GM12878 (cell line): ENCODE measurements at regions not wholly inside any gene's neighbourhood (a gene's known extent, or its start where the extent isn't known, plus 50 kb on each side); places are given as distances from the start of the nearest gene placed in this dataset.

Experiments used
- ATAC-seq: fragments of 200-7000 bp; cut with Tn5 transposase; 3 replicates; pipeline ENCODE4 v1.9.1; 2020; ENCODE audit warnings: mild to moderate bottlenecking, moderate library complexity
- BruUV-seq: library from RNA; stranded (reverse); fragments of 400-500 nt; replicated peaks from 2 replicates; lab custom pipeline; 2021; lab: Mats Ljungman, UMichigan
- CTCF ChIA-PET: fragments of 300-600 bp; sonication (Branson Sonifier 250); formaldehyde crosslinking; extraction: SDS; loops from one replicate; lab custom pipeline; 2021; ENCODE audit warnings: inconsistent platforms; lab: Yijun Ruan, JAX
- POLR2A ChIA-PET: fragments of 350-600 bp; formaldehyde crosslinking; extraction: SDS; loops from one replicate; lab custom pipeline; 2021; ENCODE audit warnings: inconsistent platforms; lab: Charles Lee
- RAD21 ChIA-PET: fragments of 300-600 bp; sonication (Branson Sonifier 250); formaldehyde crosslinking; loops from one replicate; lab custom pipeline; 2023; ENCODE audit warnings: antibody characterized with exemption; ENCODE audit not compliant: unreplicated experiment; lab: Charles Lee
- SMC1A ChIA-PET: fragments of 300-600 bp; sonication (Branson Sonifier 250); formaldehyde crosslinking; loops from one replicate; lab custom pipeline; 2023; ENCODE audit not compliant: unreplicated experiment, uncharacterized antibody; lab: Charles Lee
- DNase-seq: peaks from one replicate; pipeline ENCODE4 v3.0.0-alpha.2; 2011; ENCODE audit warnings: low read depth, low spot score
- FAIRE-seq: peaks from 3 replicates; lab custom pipeline; 2011; peaks lifted over from hg19 to GRCh38; lab: Jason Lieb, UNC
- H2AFZ ChIP-seq: 2 replicates; pipeline ENCODE4 v1.6.0; 2011; ENCODE audit warnings: low read depth, low read length, control low read depth; ENCODE audit not compliant: control insufficient read depth
- H3K27ac ChIP-seq: 2 replicates; pipeline ENCODE4 v1.5.1; 2011; ENCODE audit warnings: control low read depth; ENCODE audit not compliant: control insufficient read depth, insufficient read depth
- H3K27me3 ChIP-seq, 2 experiments: replicated peaks in 1 of 2; 2 replicates each; pipeline versions ENCODE4 v1.6.0 to v1.6.1; 2011; ENCODE audit warnings: low read length in 1 of 2; ENCODE audit not compliant: control insufficient read depth in 2 of 2, insufficient read depth in 2 of 2
- H3K36me3 ChIP-seq, 2 experiments: 2 replicates each; pipeline ENCODE4 v1.5.1; 2011; ENCODE audit warnings: low read length in 1 of 2; ENCODE audit not compliant: control insufficient read depth in 2 of 2, insufficient read depth in 2 of 2
- H3K4me1 ChIP-seq: 2 replicates; pipeline ENCODE4 v1.6.1; 2011; ENCODE audit warnings: mild to moderate bottlenecking, low read length, moderate library complexity, mixed read lengths; ENCODE audit not compliant: control insufficient read depth, insufficient read depth
- H3K4me2 ChIP-seq: 2 replicates; pipeline ENCODE4 v1.6.0; 2011; ENCODE audit warnings: control low read depth; ENCODE audit not compliant: control insufficient read depth, insufficient read depth
- H3K4me3 ChIP-seq: fragments of 200-600 bp; sonication (generic); 2 replicates; pipeline ENCODE4 v1.5.1; 2016
- H3K79me2 ChIP-seq: 2 replicates; pipeline ENCODE4 v1.6.0; 2011; ENCODE audit warnings: low read length; ENCODE audit not compliant: control insufficient read depth, insufficient read depth
- H3K9ac ChIP-seq: 2 replicates; pipeline ENCODE4 v1.8.0; 2011; ENCODE audit warnings: low read length, control low read depth, mixed read lengths; ENCODE audit not compliant: control insufficient read depth, insufficient read depth
- H3K9me3 ChIP-seq: replicated peaks from 3 replicates; pipeline ENCODE4 v1.5.1; 2011; ENCODE audit warnings: mild to moderate bottlenecking, low read length; ENCODE audit not compliant: control insufficient read depth, insufficient read depth
- H4K20me1 ChIP-seq: 2 replicates; pipeline ENCODE4 v1.6.0; 2011; ENCODE audit not compliant: control insufficient read depth, insufficient read depth
- CBX3 ChIP-seq: fragments of 200-600 bp; sonication (generic); IDR thresholded peaks from 2 replicates; pipeline ENCODE4 v1.6.1; 2016; ENCODE audit warnings: low read depth, borderline replicate concordance
- DPF2 ChIP-seq: fragments of 450-650 bp; IDR thresholded peaks from 2 replicates; pipeline ENCODE4 v1.6.1; 2017; ENCODE audit warnings: mild to moderate bottlenecking
- GATAD2B ChIP-seq: fragments of 450-650 bp; conservative IDR thresholded peaks from 2 replicates; pipeline ENCODE4 v1.6.1; 2017; ENCODE audit warnings: low read depth, mild to moderate bottlenecking, moderate library complexity
- MEF2B ChIP-seq: fragments of 450-650 bp; IDR thresholded peaks from 2 replicates; pipeline ENCODE4 v1.6.1; 2018; ENCODE audit warnings: mild to moderate bottlenecking, moderate library complexity; ENCODE audit not compliant: partially characterized antibody, poor library complexity, severe bottlenecking
- NFYA ChIP-seq: IDR thresholded peaks from 2 replicates; pipeline ENCODE4 v1.6.1; 2011; ENCODE audit warnings: low read depth, mild to moderate bottlenecking, low read length, improper control_type of control experiment, borderline replicate concordance
- NR2C2 ChIP-seq: IDR thresholded peaks from 2 replicates; pipeline ENCODE4 v1.6.1; 2011; ENCODE audit warnings: borderline replicate concordance, low read depth; ENCODE audit not compliant: control insufficient read depth, insufficient read length
- POLR2A ChIP-seq: IDR thresholded peaks from 2 replicates; pipeline ENCODE4 v1.6.1; 2011; ENCODE audit warnings: low read depth, mild to moderate bottlenecking, low read length
- RBBP5 ChIP-seq: fragments of 200-600 bp; sonication (generic); conservative IDR thresholded peaks from 2 replicates; pipeline ENCODE4 v1.6.1; 2016
- STAT3 ChIP-seq: IDR thresholded peaks from 2 replicates; pipeline ENCODE4 v1.6.1; 2011; ENCODE audit warnings: low read depth, low read length, improper control_type of control experiment
- SUZ12 ChIP-seq: fragments of 200-600 bp; sonication (generic); IDR thresholded peaks from one replicate; pipeline ENCODE4 v1.6.1; 2018; ENCODE audit warnings: antibody characterized with exemption, mild to moderate bottlenecking; ENCODE audit not compliant: unreplicated experiment
- WGBS: methylation state at CpG from one replicate; pipeline ENCODE4 v1.1.6; 2016; ENCODE audit warnings: low lambda C conversion rate; ENCODE audit not compliant: insufficient replicate concordance, insufficient coverage; ENCODE audit errors: missing lambda C conversion rate; 5-methylcytosine and 5-hydroxymethylcytosine counted together
- in situ Hi-C: fragments of 300-500 bp; cut with MboI; formaldehyde crosslinking; loops from 9 replicates; pipeline ENCODE4 v1.14.3; 2018; ENCODE audit warnings: mixed read lengths
- intact Hi-C: fragments of 100-400 bp; cut with micrococcal nuclease; formaldehyde crosslinking; loops from one replicate; pipeline ENCODE4 v1.14.2; 2022; ENCODE audit not compliant: unreplicated experiment
- TF ChIP-seq, protein P1 (sequence below): fragments of 450-650 bp; formaldehyde crosslinking; IDR thresholded peaks from 2 replicates; pipeline ENCODE4 v1.5.0; 2022; ENCODE audit warnings: mild to moderate bottlenecking, missing genetic modification characterization
- TF ChIP-seq, protein P2 (sequence below): IDR thresholded peaks from 2 replicates; pipeline ENCODE4 v1.6.1; 2012; ENCODE audit warnings: improper control_type of control experiment, low read depth, low read length; ENCODE audit not compliant: insufficient replicate concordance

DNA sequence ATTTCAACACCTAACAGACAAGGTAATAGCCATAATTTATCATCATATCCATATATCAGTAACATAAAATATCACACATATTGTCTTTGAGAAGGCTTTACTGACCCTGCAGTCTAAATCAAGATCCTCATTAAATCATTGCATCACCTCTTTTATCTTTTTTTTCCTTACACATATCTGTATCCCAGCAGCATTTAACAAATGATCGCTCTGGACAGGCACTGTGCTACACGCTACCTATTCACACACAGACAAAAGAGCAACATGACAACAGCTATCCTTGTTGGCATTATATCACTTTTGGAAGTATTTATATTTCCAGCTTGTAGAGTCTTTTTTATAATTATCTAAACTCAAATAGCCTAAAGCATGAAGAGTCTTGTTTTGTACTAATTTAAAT, 73.3 kb upstream of the NBEA start (continued):
- TF ChIP-seq NFYA (no peak), POLR2A (no peak)

- no peak for DNase-seq
- H3K4me3 ChIP-seq: no peak overlapping the region
- H4K20me1 ChIP-seq: no peaks in the 10 kb centered on the region
- WGBS: 0% methylated on average over 2 of the region's 2 CpGs
- no peaks in the 10 kb centered on the region for H3K36me3 ChIP-seq
- ChIA-PET SMC1A (no interaction called here), RAD21 (no interaction called here), POLR2A (no interaction called here), CTCF (no interaction called here)
- intact Hi-C loops (no loop called here), in situ Hi-C loops (no loop called here)
- TF ChIP-seq STAT3 (no peak), NR2C2 (no peak), RBBP5 (no peak), CBX3 (no peak), GATAD2B (no peak), DPF2 (no peak), MEF2B (no peak), SUZ12 (no peak)
- TF ChIP-seq, protein P1, sequence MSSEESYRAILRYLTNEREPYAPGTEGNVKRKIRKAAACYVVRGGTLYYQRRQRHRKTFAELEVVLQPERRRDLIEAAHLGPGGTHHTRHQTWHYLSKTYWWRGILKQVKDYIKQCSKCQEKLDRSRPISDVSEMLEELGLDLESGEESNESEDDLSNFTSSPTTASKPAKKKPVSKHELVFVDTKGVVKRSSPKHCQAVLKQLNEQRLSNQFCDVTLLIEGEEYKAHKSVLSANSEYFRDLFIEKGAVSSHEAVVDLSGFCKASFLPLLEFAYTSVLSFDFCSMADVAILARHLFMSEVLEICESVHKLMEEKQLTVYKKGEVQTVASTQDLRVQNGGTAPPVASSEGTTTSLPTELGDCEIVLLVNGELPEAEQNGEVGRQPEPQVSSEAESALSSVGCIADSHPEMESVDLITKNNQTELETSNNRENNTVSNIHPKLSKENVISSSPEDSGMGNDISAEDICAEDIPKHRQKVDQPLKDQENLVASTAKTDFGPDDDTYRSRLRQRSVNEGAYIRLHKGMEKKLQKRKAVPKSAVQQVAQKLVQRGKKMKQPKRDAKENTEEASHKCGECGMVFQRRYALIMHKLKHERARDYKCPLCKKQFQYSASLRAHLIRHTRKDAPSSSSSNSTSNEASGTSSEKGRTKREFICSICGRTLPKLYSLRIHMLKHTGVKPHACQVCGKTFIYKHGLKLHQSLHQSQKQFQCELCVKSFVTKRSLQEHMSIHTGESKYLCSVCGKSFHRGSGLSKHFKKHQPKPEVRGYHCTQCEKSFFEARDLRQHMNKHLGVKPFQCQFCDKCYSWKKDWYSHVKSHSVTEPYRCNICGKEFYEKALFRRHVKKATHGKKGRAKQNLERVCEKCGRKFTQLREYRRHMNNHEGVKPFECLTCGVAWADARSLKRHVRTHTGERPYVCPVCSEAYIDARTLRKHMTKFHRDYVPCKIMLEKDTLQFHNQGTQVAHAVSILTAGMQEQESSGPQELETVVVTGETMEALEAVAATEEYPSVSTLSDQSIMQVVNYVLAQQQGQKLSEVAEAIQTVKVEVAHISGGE (CRISPR knock-in tag): no peak
- TF ChIP-seq, protein P2, sequence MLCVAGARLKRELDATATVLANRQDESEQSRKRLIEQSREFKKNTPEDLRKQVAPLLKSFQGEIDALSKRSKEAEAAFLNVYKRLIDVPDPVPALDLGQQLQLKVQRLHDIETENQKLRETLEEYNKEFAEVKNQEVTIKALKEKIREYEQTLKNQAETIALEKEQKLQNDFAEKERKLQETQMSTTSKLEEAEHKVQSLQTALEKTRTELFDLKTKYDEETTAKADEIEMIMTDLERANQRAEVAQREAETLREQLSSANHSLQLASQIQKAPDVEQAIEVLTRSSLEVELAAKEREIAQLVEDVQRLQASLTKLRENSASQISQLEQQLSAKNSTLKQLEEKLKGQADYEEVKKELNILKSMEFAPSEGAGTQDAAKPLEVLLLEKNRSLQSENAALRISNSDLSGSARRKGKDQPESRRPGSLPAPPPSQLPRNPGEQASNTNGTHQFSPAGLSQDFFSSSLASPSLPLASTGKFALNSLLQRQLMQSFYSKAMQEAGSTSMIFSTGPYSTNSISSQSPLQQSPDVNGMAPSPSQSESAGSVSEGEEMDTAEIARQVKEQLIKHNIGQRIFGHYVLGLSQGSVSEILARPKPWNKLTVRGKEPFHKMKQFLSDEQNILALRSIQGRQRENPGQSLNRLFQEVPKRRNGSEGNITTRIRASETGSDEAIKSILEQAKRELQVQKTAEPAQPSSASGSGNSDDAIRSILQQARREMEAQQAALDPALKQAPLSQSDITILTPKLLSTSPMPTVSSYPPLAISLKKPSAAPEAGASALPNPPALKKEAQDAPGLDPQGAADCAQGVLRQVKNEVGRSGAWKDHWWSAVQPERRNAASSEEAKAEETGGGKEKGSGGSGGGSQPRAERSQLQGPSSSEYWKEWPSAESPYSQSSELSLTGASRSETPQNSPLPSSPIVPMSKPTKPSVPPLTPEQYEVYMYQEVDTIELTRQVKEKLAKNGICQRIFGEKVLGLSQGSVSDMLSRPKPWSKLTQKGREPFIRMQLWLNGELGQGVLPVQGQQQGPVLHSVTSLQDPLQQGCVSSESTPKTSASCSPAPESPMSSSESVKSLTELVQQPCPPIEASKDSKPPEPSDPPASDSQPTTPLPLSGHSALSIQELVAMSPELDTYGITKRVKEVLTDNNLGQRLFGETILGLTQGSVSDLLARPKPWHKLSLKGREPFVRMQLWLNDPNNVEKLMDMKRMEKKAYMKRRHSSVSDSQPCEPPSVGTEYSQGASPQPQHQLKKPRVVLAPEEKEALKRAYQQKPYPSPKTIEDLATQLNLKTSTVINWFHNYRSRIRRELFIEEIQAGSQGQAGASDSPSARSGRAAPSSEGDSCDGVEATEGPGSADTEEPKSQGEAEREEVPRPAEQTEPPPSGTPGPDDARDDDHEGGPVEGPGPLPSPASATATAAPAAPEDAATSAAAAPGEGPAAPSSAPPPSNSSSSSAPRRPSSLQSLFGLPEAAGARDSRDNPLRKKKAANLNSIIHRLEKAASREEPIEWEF: no peak
- no peak overlapping the region for H3K27ac ChIP-seq
- H3K79me2 ChIP-seq: no peaks in the 10 kb centered on the region
- H3K9ac ChIP-seq: no peak overlapping the region
- no peak for ATAC-seq
- no TSS peak for BruUV-seq
- no peaks in the 10 kb centered on the region for H3K9me3 ChIP-seq
- no peaks in the 10 kb centered on the region for H3K4me1 ChIP-seq
- FAIRE-seq: no peak
- H3K4me2 ChIP-seq: no peak overlapping the region
- no peak overlapping the region for H2AFZ ChIP-seq
- H3K27me3 ChIP-seq: no peaks in the 10 kb centered on the region
Measured at GRCh38 chr13:34869696-34870095, 72.4 kb upstream of the NBEA start.
